ENCODE measurements at regions not wholly inside any gene's neighbourhood (a gene's known extent, or its start where the extent isn't known, plus 50 kb on each side); places are given as distances from the start of the nearest gene placed in this dataset.

DNA sequence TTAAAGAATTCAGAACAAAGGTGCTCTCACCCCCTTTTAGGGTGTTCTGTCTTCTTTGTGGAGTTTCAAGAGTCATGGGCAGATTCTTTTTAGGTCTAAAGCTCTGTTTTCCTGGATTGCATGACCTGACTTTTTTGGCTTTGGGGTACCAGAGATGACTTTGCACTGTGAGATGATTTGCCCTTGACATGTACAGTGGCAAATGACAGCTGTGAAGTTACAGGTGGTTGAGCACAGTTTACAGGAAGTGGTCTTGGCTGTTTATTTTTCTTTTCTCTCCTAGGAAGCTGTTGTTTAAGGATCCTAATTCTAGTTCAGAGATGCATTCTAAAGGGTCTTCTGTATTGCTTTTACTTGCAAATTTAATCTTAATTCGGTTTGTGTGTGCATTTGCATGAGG is 83.8 kb upstream of the METAP2 start:
- TF ChIP-seq POLR2A (IDR thresholded peaks at IDR 0.05; ENCODE audit: low read length) = no peak
- TF ChIP-seq GATA1 (IDR thresholded peaks at IDR 0.05; ENCODE audit: low read depth, low read length) = no peak
